HepG2 (cell line): ENCODE measurements at regions not wholly inside any gene's neighbourhood (a gene's known extent, or its start where the extent isn't known, plus 50 kb on each side); places are given as distances from the start of the nearest gene placed in this dataset.

Source experiments
- ATAC-seq: fragments of 200-7000 bp; cut with Tn5 transposase; 3 replicates; pipeline ENCODE4 v1.9.1; 2020; ENCODE audit warnings: mild to moderate bottlenecking, moderate library complexity
- BruUV-seq: library from RNA; stranded (reverse); fragments of 400-500 nt; replicated peaks from 2 replicates; lab custom pipeline; 2021; lab: Mats Ljungman, UMichigan
- CTCF ChIA-PET: fragments of 300-600 bp; formaldehyde crosslinking; extraction: SDS; loops from one replicate; lab custom pipeline; 2021; ENCODE audit warnings: low total read pairs, inconsistent platforms, low intra/inter-chr PET ratio; lab: Yijun Ruan, JAX
- POLR2A ChIA-PET: fragments of 350-600 bp; sonication (Branson Sonifier 250); formaldehyde crosslinking; loops from one replicate; lab custom pipeline; 2020; ENCODE audit warnings: antibody characterized with exemption, inconsistent platforms; lab: Yijun Ruan, JAX
- DNase-seq: peaks from one replicate; pipeline ENCODE4 v3.0.0-alpha.2; 2015; ENCODE audit warnings: low spot score
- FAIRE-seq: peaks from 3 replicates; lab custom pipeline; 2011; peaks lifted over from hg19 to GRCh38; lab: Jason Lieb, UNC
- H2AFZ ChIP-seq: one replicate; pipeline ENCODE4 v1.6.1; 2011; ENCODE audit warnings: low read length, inconsistent platforms
- H3K27ac ChIP-seq: fragments of 300-600 bp; 3 replicates; pipeline ENCODE4 v1.8.0; 2011; ENCODE audit warnings: mixed run types, mild to moderate bottlenecking, mixed read lengths, low read length, inconsistent platforms; ENCODE audit not compliant: insufficient read depth; ENCODE audit errors: extremely low read length
- H3K27me3 ChIP-seq, 2 experiments: fragments of 200-600 bp in 1 of 2; 2 replicates in 1 of 2; 3 replicates in 1 of 2; pipeline versions ENCODE4 v1.6.0 to v1.8.0; 2011; ENCODE audit warnings: low read length in 2 of 2, mild to moderate bottlenecking in 2 of 2, moderate library complexity in 2 of 2, inconsistent platforms in 1 of 2; ENCODE audit not compliant: insufficient read depth in 2 of 2, control insufficient read depth in 1 of 2
- H3K36me3 ChIP-seq, 2 experiments: fragments of 200-600 bp in 1 of 2; replicated peaks in 1 of 2; 2 replicates in 1 of 2; 3 replicates in 1 of 2; pipeline versions ENCODE4 v1.5.1 to v1.8.0; 2011; ENCODE audit warnings: low read length in 2 of 2, inconsistent platforms in 1 of 2; ENCODE audit not compliant: insufficient read depth in 2 of 2, control insufficient read depth in 1 of 2
- H3K4me1 ChIP-seq: 2 replicates; pipeline ENCODE4 v1.5.1; 2012; ENCODE audit warnings: low read length, inconsistent platforms; ENCODE audit not compliant: insufficient read depth
- H3K4me2 ChIP-seq: 2 replicates; pipeline ENCODE4 v1.6.0; 2011; ENCODE audit warnings: low read depth, low read length, inconsistent platforms
- H3K4me3 ChIP-seq, 3 experiments: fragments of 200-600 bp in 1 of 3; sonication (generic), shearing (Covaris generic) in 1 of 3; replicated peaks in 1 of 3; 2 replicates each; pipeline ENCODE4 v1.5.1; 2011 to 2016; ENCODE audit warnings: low read length in 3 of 3, inconsistent platforms in 2 of 3, low read depth in 2 of 3, mild to moderate bottlenecking in 2 of 3, control low read depth in 1 of 3, mixed read lengths in 1 of 3; ENCODE audit not compliant: insufficient read depth in 1 of 3
- H3K79me2 ChIP-seq: one replicate; pipeline ENCODE4 v1.6.1; 2011; ENCODE audit warnings: low read length, inconsistent platforms; ENCODE audit not compliant: insufficient read depth
- H3K9ac ChIP-seq: 2 replicates; pipeline ENCODE4 v1.6.0; 2011; ENCODE audit warnings: mild to moderate bottlenecking, low read depth, low read length, inconsistent platforms; ENCODE audit not compliant: insufficient read depth
- H3K9me3 ChIP-seq: 2 replicates; pipeline ENCODE4 v1.5.1; 2012; ENCODE audit warnings: mild to moderate bottlenecking, low read length
- H4K20me1 ChIP-seq: 2 replicates; pipeline ENCODE4 v1.6.0; 2011; ENCODE audit warnings: inconsistent platforms, mild to moderate bottlenecking, low read length, moderate library complexity; ENCODE audit not compliant: insufficient read depth
- CBX5 ChIP-seq: sonication (generic); formaldehyde crosslinking; IDR thresholded peaks from 2 replicates; pipeline ENCODE4 v1.4.0; 2020; ENCODE audit warnings: missing genetic modification reagents, borderline replicate concordance
- HIVEP1 ChIP-seq: sonication (generic); formaldehyde crosslinking; IDR thresholded peaks from 2 replicates; pipeline ENCODE4 v1.4.0; 2020; ENCODE audit warnings: mild to moderate bottlenecking, missing genetic modification reagents
- MXI1 ChIP-seq: IDR thresholded peaks from 3 replicates; pipeline ENCODE4 v1.6.1; 2012; ENCODE audit warnings: low read depth, low read length, inconsistent platforms, borderline replicate concordance
- NR2F6 ChIP-seq, 2 experiments: IDR thresholded peaks; 2 replicates each; pipeline ENCODE4 v1.6.1; 2016; ENCODE audit warnings: antibody characterized with exemption in 1 of 2, mild to moderate bottlenecking in 1 of 2
- ZMAT3 ChIP-seq: sonication (generic); formaldehyde crosslinking; conservative IDR thresholded peaks from 2 replicates; pipeline ENCODE4 v1.7.0; 2021; ENCODE audit warnings: missing genetic modification reagents
- ZNF644 ChIP-seq: IDR thresholded peaks from 2 replicates; pipeline ENCODE4 v1.6.1; 2016; ENCODE audit warnings: low read depth
- in situ Hi-C: cut with HindIII; loops from 2 replicates; pipeline ENCODE4 v1.10.0; 2017; ENCODE audit warnings: low pct_unique_long_range_greater_than_20kb; ENCODE audit not compliant: extremely low pct_ligation_motif_present
- intact Hi-C: fragments of 100-400 bp; cut with micrococcal nuclease; formaldehyde crosslinking; loops from one replicate; pipeline ENCODE4 v1.10.0; 2022; ENCODE audit not compliant: unreplicated experiment
- TF ChIP-seq, protein P1 (sequence below): sonication (generic); formaldehyde crosslinking; conservative IDR thresholded peaks from 2 replicates; pipeline ENCODE4 v1.4.0; 2020; ENCODE audit warnings: mild to moderate bottlenecking, missing genetic modification reagents, moderate library complexity
- TF ChIP-seq, protein P2 (sequence below): sonication (generic); formaldehyde crosslinking; IDR thresholded peaks from 2 replicates; pipeline ENCODE4 v1.9.0; 2021; ENCODE audit warnings: missing genetic modification reagents, borderline replicate concordance

DNA sequence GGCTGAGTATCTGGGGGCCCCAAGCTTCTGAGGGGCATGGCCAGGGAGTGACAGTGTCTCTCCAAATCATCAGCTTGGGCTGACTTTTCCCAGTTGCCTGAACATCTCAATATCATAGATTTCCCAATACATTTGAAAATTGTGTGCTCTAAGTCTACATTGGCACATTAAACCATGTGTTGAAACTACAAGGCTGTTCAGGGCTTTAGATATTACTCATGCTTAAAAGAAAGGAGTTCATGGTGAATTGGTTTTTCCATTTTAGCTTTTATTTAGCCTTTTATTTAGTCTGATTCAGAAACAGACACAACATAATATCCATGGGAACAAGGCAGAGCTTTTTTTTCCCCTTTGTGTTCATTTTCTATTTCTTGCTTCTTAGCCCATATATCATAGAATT is 49.9 kb upstream of the GALR1 start:
- no peaks in the 10 kb centered on the region for H3K36me3 ChIP-seq
- ChIA-PET CTCF (no interaction called here), POLR2A (no interaction called here)
- H3K27ac ChIP-seq = no peak overlapping the region
- intact Hi-C loops = no loop called here
- in situ Hi-C loops = loop anchor here (10.0 kb wide), 1 partner anchor 205 kb away; no protein-coding TSS in a partner anchor
- H3K79me2 ChIP-seq = no peaks in the 10 kb centered on the region
- H3K27me3 ChIP-seq = peaks cover 3 to 26% of the 10 kb centered on the region in 2 experiments; a peak in 3 of 5 replicates
- TF ChIP-seq CBX5 (CRISPR knock-in tag) (no peak), HIVEP1 (CRISPR knock-in tag) (no peak), ZNF644 (CRISPR knock-in tag) (no peak), NR2F6 (IDR thresholded peaks at IDR 0.05) (no peak), NR2F6 (CRISPR knock-in tag; IDR thresholded peaks at IDR 0.05) (no peak), MXI1 (no peak), ZMAT3 (CRISPR knock-in tag) (no peak)
- TF ChIP-seq, protein P1, sequence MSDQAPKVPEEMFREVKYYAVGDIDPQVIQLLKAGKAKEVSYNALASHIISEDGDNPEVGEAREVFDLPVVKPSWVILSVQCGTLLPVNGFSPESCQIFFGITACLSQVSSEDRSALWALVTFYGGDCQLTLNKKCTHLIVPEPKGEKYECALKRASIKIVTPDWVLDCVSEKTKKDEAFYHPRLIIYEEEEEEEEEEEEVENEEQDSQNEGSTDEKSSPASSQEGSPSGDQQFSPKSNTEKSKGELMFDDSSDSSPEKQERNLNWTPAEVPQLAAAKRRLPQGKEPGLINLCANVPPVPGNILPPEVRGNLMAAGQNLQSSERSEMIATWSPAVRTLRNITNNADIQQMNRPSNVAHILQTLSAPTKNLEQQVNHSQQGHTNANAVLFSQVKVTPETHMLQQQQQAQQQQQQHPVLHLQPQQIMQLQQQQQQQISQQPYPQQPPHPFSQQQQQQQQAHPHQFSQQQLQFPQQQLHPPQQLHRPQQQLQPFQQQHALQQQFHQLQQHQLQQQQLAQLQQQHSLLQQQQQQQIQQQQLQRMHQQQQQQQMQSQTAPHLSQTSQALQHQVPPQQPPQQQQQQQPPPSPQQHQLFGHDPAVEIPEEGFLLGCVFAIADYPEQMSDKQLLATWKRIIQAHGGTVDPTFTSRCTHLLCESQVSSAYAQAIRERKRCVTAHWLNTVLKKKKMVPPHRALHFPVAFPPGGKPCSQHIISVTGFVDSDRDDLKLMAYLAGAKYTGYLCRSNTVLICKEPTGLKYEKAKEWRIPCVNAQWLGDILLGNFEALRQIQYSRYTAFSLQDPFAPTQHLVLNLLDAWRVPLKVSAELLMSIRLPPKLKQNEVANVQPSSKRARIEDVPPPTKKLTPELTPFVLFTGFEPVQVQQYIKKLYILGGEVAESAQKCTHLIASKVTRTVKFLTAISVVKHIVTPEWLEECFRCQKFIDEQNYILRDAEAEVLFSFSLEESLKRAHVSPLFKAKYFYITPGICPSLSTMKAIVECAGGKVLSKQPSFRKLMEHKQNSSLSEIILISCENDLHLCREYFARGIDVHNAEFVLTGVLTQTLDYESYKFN (CRISPR knock-in tag) = no peak
- TF ChIP-seq, protein P2, sequence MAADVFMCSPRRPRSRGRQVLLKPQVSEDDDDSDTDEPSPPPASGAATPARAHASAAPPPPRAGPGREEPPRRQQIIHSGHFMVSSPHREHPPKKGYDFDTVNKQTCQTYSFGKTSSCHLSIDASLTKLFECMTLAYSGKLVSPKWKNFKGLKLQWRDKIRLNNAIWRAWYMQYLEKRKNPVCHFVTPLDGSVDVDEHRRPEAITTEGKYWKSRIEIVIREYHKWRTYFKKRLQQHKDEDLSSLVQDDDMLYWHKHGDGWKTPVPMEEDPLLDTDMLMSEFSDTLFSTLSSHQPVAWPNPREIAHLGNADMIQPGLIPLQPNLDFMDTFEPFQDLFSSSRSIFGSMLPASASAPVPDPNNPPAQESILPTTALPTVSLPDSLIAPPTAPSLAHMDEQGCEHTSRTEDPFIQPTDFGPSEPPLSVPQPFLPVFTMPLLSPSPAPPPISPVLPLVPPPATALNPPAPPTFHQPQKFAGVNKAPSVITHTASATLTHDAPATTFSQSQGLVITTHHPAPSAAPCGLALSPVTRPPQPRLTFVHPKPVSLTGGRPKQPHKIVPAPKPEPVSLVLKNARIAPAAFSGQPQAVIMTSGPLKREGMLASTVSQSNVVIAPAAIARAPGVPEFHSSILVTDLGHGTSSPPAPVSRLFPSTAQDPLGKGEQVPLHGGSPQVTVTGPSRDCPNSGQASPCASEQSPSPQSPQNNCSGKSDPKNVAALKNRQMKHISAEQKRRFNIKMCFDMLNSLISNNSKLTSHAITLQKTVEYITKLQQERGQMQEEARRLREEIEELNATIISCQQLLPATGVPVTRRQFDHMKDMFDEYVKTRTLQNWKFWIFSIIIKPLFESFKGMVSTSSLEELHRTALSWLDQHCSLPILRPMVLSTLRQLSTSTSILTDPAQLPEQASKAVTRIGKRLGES (CRISPR knock-in tag) = no peak
- ATAC-seq (no peak), DNase-seq (no peak), FAIRE-seq (no peak)
- no peaks in the 10 kb centered on the region for H3K9me3 ChIP-seq
- H4K20me1 ChIP-seq = no peaks in the 10 kb centered on the region
- BruUV-seq = no TSS peak
- no peak overlapping the region for H2AFZ ChIP-seq
- no peak overlapping the region for H3K4me2 ChIP-seq
- H3K4me1 ChIP-seq = no peaks in the 10 kb centered on the region
- H3K4me3 ChIP-seq = no peak overlapping the region
- no peak overlapping the region for H3K9ac ChIP-seq
